Erythroblast (primary cell): ENCODE measurements at regions not wholly inside any gene's neighbourhood (a gene's known extent, or its start where the extent isn't known, plus 50 kb on each side); places are given as distances from the start of the nearest gene placed in this dataset.
"Not testable (repeated sequence)": the region's sequence is repeated elsewhere in the genome, so short reads cannot be mapped to it uniquely, and the experiment has no call there.

ENCODE experiments used
- DNase-seq, 2 experiments: peaks; one replicate each; lab custom pipeline; 2025; lab: John Stamatoyannopoulos, UW
- GATA1 ChIP-seq: IDR thresholded peaks from 2 replicates; pipeline ENCODE4 v1.6.1; 2011; ENCODE audit warnings: low read depth, mild to moderate bottlenecking, control low read depth, low read length, moderate library complexity
- POLR2A ChIP-seq: IDR thresholded peaks from 2 replicates; pipeline ENCODE4 v1.6.1; 2011; ENCODE audit warnings: mild to moderate bottlenecking, low read length

DNA sequence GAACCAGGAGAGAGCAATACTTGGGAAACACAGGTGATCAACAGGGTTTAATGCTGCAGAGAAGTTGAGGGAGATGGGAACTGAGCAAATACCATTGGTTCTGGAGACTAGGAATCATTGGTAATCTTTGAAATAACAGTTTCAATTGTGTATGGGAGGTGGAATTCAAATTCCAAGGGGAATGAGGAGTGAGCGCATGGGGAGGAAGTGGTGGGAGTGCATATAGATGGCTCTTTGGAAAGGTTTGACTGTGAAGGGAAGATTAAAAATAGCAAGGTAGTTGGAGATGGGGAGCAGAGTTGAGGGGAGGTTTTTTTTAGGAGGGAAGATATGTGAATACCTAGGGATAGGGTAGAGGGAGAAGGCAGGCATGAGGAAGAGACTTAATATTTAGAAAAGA lies 51.1 kb upstream of the ROPN1 start:
- DNase-seq = no peak
- TF ChIP-seq POLR2A (no peak), GATA1 (no peak)

DNA sequence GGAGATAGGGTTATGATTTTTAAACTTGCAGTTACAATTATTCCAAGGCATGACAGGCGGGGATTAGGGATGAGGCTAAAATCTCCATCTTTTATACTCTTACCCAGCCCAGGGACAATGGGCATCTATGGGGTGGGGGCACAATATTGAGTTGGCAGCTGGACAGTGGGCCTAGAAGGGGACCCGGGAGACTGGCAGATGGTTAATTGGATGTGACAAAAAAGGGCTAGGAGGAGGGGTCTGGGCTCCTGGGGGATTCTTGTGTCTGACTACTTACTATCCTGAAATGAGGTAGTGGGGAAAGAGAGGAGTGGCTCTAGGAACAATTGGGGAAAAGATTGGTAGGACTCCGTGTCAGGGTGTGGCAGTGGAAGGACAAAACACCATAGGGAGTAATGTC lies 53.0 kb upstream of the ROPN1 start:
- DNase-seq = no peak
- TF ChIP-seq GATA1 (no peak), POLR2A (no peak)

DNA sequence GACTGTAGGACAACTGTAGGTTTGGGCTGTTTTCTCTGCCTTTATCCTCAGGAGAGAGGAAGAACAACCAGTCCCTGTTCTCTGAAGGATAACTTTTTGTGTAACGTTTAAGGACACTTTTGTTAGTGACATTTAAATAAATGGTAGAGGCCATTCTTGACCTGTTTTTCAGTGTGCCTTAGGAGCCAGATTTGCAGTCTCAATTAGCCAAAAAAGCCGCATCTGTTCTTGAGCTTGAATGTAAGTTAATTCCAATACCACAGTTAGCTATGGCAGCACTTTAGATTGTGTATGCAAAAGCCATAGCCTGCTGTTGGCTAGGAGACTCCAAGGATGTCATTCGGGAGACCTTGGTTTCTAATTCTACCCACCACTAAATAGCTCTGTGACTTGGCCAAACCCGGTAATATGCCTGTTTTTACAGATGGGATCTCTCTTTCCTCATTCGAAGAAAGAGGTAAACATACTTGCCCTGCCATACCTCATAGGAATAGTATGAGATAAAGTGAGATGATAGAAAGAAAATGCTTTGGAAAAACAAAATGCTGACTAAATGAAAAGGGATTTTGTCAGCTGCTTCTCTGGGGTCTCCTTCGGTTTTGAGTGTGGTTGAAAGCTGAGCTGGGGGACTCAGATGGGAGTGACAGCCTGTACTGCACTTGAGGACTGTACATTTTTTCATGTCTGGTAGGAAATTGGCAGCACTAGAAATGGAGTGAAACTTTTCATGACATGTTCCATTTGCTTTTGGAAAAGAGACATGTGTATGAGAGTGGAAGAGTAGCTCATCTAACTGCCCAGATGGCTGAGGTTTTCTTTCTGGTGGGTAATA lies 57.3 kb upstream of the ROPN1 start:
- TF ChIP-seq POLR2A (no peak), GATA1 (no peak)
- no peak for DNase-seq

DNA sequence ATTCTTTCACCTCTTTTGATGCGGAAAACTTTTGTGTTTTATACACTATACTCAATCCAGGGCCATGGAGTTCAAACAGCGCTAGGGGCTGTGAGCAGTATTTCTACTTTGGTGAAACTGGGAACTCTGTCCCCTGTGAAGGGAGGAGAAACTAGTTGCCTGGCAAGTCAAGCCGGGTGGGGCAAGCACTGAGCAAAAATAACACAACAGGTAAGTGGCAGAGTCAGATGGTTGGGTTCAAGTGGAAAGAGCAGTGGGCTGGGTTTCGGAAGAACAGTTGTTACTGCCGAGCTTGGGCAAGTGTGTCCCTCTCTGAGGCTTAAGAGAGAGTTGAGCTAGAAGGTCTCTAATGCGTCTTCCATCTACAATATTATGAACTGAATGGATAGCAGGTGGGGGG lies 59.7 kb upstream of the ROPN1 start:
- TF ChIP-seq GATA1 = no peak
- TF ChIP-seq POLR2A = no peak
- no peak for DNase-seq

DNA sequence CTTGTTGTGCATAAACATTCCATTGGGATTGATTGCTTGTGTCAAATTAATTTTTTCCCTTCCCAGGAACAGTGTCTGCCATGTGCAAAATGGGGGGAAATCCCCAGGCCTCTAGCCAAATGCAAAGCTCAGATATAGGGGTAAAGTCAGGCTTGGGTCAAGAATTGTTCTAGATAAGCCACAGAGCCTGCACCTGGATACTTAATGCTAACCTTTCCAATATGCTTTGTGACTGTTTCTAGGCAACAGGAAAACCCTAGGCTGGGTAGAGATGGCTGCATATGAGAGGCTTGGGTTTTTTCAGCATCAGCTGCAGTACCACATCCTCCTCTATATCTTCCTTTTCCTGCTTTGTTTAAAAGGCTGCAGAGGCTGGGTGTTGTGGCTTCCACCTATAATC lies 61.9 kb upstream of the ROPN1 start:
- TF ChIP-seq GATA1 = no peak
- no peak for TF ChIP-seq POLR2A

DNA sequence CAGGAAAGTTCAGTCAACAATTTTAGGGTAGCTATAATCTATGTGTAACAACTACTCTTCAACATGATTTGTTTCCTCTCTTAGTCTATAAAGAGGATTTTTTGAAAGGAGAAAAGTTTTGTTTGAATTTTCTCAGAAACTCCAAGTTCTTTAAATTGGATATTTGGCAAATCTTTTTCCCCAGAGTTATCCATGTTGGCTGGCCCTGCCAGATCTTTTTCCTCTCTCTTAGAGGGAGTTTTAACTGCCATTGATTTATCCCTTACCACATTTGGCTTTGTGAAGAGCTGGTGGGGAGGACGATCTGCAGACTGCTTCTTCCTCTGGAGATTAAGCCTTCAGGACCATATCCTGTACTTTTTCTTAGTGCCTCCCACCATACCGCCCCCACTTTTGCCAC lies 64.9 kb upstream of the ROPN1 start:
- no peak for DNase-seq
- TF ChIP-seq POLR2A (no peak), GATA1 (no peak)

More for the DNA sequence above, 61.9 kb upstream of the ROPN1 start:
- no peak for DNase-seq

DNA sequence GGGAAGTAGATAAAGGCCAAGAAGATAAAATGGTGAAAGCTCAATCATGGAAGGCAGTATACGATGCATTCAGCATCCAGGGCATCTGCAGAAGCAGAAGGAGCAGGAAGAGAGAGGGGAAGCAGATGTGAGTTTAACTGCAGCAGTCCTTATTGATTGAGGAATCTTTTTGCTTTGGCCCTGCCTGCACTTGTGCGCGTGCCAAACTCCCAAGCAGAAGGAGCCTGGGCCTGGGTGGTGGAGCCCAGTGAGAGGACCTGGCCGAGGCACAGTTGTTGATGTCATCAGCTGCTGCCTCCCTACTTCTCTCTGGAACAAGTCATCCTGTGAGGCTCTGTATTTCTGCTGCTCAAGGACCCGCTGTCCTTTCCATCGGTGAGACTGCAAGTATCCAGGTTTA lies 65.5 kb upstream of the ROPN1 start:
- DNase-seq = no peak
- TF ChIP-seq GATA1 (no peak), POLR2A (no peak)

DNA sequence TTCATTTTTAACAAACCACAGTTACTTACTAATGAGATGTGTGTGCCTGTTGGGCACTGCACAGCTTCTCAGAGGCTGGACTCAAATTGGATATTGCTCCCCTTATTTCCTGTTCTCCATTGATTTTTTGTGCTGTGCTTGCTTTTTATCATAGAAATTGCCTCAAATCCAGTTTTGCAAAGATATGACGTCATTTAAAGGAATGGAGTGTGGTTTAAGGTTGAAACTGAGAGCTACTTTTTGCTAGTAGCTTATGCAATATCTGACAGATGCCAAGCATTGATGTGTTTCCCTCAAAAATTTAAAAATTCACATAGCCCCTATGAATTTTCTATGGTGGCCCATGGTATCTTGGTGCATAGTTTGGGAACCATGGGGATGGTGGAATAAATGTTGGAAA lies 67.7 kb upstream of the ROPN1 start:
- no peak for DNase-seq
- TF ChIP-seq POLR2A (no peak), GATA1 (no peak)

DNA sequence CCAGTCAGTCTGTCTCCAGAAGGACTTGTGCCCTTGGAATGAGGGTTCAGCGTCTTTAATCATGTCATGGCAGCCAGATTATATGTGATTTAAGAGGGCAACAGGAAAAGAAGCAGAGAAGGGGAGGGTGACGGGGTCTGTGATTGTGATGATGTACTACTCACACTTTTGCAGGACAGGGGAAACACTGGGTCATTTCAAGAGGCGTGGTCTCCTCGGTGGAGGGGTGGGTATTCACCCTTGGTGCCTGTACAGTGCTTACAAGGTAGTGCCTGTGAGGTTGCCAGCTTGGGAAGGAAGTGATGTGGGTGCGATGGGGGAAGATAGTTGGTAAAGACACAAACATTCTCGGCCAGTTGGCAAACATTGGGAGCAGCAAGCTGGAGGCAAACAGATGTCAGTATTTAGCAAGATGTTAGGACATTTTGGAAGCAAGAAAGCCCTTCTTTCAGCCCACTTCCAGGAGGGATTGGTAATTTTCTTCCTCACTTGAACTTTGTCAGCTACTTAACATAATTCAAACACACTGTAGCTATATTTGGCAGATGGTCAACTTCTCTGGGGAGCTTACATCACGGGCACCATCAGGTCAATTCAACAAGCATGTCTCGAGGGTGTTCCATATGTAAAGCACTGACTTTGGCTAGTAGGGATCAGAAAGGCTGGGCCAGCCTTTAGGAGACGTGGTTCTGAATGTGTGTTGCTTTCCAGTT lies 71.4 kb upstream of the ROPN1 start:
- TF ChIP-seq POLR2A = no peak
- no peak for TF ChIP-seq GATA1
- no peak for DNase-seq

DNA sequence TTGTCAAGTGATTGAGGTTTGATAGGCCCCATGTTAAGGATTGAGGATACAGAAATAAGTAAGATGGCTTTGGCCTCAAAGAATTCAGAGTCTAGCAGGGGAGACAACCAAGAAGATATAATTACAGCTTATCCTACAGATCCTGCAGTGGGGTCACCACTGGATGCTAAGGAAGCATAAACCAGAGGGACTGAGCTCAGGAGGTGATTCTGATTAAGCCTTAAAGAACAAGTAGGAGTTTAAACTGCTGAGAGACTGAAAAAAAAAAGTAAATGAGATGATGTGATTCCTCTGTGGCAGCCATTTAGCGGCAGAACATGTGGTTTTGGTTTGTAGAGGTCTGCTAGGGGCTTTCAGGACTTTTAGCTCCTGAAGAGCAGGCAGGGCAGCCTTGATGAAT lies 72.1 kb upstream of the ROPN1 start:
- no peak for DNase-seq
- TF ChIP-seq POLR2A (no peak), GATA1 (no peak)

DNA sequence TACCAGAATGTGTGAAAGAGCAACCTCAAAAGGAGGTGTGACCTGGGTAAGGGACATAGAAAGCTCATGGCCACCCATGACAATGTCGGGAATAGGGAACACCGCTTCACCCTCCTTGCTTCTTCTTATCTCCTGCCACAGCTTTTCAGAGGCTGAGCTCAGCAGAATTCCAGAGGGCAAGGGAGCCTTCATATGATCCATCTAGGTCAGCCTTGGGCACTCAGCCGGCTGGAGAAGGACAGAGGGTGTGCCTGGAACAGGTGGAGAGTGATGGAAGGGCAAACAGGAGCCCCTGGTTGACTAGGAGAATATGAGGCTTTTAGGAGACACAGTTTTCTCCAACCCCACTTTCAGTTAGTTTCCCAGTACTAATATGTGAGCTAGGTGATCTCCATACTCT lies 74.6 kb upstream of the ROPN1 start:
- DNase-seq = not testable (repeated sequence)

DNA sequence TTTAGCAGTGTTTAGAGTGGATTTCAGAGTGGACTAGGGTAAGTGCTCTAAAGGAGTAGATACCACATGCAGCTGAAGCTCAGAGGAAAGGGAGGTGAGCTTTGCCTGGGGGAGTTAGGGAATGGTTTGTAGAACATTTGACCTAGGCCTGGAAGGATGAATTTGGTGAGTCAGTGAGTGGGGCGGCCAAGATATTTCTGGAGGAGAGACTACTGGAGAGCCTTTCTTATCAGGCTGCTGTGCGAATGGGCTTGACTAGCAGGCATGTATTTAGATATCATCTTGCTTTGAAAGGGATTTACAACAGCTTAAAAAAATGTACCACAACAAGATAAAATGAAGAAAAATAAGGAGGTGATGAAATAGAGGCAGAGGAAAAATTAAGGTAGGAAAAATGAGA lies 77.8 kb upstream of the ROPN1 start:
- DNase-seq = not testable (repeated sequence)

DNA sequence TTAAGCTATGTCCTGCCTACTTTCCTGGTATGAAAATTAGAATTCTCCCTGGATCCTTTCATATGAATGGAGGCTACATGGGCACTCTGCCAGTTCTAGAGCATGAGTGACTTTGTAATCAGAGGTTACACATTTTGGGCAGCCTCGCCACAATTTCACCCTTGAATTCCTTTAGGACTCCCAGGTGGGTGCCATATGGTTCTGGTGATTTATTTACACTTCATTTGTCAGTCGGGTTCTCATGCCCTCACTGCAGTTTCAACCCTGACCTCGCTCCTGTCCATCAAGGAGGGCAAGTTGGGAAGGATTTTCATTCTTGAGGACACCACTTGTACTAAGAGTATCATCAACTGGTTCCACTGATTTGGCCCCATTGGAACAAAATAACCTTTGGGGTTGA lies 83.2 kb upstream of the ROPN1 start:
- not testable (repeated sequence) for DNase-seq

DNA sequence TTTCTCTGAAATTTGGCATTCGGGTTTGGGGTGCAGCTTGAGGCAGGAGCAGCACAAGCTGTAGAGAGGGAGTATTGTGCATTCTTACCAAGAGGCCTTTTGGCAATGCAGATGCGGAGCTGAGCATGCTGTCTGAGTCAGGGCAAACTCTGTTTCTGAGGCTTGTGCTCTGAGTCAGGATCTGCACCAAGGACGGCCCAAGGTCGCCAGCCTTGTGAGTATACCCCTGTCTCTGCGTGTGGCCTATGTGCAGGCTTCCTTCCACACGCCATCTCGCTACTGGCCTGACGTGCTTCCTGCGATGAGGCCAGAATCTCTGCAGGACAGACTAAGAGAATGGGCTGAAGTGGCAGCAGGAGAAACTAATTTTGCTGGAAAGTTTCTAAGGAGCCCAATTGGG lies 83.8 kb upstream of the ROPN1 start:
- DNase-seq = no peak
- no peak for TF ChIP-seq POLR2A
- TF ChIP-seq GATA1 = no peak

DNA sequence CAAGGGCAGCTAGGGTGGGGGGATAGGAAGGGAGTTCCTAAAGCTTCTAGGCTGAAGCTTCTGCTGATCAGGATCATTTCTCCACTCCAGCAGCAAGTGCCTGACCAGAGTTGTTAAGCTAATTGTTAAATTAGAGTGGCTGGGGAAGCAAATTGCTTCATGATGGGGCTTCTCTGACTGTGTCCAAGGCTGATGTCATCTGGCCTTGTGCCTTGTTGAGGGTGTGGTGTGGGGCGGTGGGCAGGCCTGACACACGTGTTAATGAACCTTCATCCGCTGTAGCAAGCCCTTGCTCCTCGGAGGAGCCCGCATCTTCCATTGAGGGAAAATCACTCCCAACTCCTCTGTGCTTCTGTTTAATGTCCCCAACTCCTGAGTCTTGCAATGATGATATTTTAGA lies 84.3 kb upstream of the ROPN1 start:
- DNase-seq = no peak
- TF ChIP-seq GATA1 = no peak
- no peak for TF ChIP-seq POLR2A
